ENCODE measurements at regions not wholly inside any gene's neighbourhood (a gene's known extent, or its start where the extent isn't known, plus 50 kb on each side); places are given as distances from the start of the nearest gene placed in this dataset.

GRCh38 chr2:16123421-16123820, 183.1 kb downstream of the MYCN start:
- TF ChIP-seq SIN3A (IDR thresholded peaks at IDR 0.05; ENCODE audit: borderline replicate concordance, insufficient read depth, low read length) (no peak), TAF1 (IDR thresholded peaks at IDR 0.05; ENCODE audit: borderline replicate concordance, insufficient read depth, low read length) (no peak)
- TF ChIP-seq, protein P1, sequence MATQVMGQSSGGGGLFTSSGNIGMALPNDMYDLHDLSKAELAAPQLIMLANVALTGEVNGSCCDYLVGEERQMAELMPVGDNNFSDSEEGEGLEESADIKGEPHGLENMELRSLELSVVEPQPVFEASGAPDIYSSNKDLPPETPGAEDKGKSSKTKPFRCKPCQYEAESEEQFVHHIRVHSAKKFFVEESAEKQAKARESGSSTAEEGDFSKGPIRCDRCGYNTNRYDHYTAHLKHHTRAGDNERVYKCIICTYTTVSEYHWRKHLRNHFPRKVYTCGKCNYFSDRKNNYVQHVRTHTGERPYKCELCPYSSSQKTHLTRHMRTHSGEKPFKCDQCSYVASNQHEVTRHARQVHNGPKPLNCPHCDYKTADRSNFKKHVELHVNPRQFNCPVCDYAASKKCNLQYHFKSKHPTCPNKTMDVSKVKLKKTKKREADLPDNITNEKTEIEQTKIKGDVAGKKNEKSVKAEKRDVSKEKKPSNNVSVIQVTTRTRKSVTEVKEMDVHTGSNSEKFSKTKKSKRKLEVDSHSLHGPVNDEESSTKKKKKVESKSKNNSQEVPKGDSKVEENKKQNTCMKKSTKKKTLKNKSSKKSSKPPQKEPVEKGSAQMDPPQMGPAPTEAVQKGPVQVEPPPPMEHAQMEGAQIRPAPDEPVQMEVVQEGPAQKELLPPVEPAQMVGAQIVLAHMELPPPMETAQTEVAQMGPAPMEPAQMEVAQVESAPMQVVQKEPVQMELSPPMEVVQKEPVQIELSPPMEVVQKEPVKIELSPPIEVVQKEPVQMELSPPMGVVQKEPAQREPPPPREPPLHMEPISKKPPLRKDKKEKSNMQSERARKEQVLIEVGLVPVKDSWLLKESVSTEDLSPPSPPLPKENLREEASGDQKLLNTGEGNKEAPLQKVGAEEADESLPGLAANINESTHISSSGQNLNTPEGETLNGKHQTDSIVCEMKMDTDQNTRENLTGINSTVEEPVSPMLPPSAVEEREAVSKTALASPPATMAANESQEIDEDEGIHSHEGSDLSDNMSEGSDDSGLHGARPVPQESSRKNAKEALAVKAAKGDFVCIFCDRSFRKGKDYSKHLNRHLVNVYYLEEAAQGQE (IDR thresholded peaks at IDR 0.05; ENCODE audit: insufficient read depth in 1 of 2, low read depth in 2 of 2, low read length in 2 of 2), result no peak
